AG10803 (cell line): ENCODE measurements at regions not wholly inside any gene's neighbourhood (a gene's known extent, or its start where the extent isn't known, plus 50 kb on each side); places are given as distances from the start of the nearest gene placed in this dataset.
"Not testable (repeated sequence)": the region's sequence is repeated elsewhere in the genome, so short reads cannot be mapped to it uniquely, and the experiment has no call there.

Experiments
- DNase-seq: peaks from one replicate; pipeline ENCODE4 v3.0.0; 2010; ENCODE audit warnings: low read depth
- H3K4me3 ChIP-seq: 2 replicates; pipeline ENCODE4 v1.5.1; 2011; ENCODE audit warnings: mild to moderate bottlenecking, low read length, control low read depth
- CTCF ChIP-seq: conservative IDR thresholded peaks from 2 replicates; pipeline ENCODE4 v1.5.1; 2011; ENCODE audit warnings: mild to moderate bottlenecking, low read length, control low read depth, inconsistent platforms

GRCh38 chr1:96144636-96145035 lies 576.9 kb upstream of the PTBP2 start:
- no peak for TF ChIP-seq CTCF
- H3K4me3 ChIP-seq, result no peak overlapping the region

DNA sequence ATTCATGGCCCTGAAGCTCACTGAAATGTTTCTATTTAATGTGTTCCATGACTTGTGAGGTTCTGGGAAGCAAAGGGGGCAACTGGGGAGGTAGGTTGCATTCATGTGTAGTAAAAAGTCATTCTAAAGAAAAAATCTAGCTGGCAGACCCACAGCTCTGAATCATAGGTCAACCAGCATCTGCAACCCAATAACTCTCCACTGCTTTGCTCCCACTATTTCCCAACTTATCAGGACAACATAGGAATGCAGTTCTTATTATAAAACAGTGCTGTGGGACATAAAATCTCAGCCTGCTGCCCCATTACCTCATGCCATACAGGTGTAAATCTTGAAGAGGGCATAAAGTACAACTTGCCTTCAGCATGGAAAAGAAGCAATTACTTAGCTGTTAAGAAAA lies 576.1 kb upstream of the PTBP2 start:
- H3K4me3 ChIP-seq, result no peak overlapping the region
- no peak for TF ChIP-seq CTCF
- no peak for DNase-seq

More at GRCh38 chr1:96144636-96145035, 576.9 kb upstream of the PTBP2 start:
- no peak for DNase-seq

DNA sequence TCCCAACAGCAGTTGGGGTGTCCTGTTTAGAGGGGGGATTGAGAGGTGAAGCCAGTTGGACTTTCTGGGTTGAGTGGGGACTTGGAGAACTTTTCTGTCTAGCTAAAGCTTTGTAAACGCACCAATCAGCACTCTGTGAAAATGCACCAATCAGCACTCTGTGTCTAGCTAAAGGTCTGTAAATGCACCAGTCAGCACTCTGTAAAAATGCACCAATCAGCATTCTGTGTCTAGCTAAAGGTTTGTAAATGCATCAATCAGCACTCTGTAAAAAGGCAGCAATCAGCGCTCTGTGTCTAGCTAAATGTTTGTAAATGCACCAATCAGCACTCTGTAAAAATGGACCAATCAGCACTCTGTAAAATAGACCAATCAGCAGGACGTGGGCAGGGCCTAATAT lies 568.6 kb upstream of the PTBP2 start:
- not testable (repeated sequence) for DNase-seq

DNA sequence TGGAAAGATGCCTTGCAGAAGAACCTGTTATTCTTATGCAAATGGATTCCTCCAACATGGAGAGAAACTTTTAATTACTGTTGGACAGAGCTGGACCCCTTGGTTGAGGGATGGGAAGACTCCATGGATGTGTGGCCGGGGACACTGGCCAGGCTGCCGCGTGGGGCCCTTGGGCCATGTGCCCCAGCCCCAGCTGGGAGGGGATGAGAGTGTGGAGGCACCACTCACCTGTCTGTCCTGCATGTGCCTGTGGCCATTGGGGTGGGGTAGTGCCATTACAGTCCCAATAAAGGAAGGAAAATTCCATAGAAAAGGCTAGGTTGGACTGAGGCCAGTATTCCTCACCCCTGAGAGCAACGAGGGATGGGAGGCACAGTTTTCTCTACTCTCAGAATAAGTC lies 564.5 kb upstream of the PTBP2 start:
- DNase-seq, result no peak
- no peak overlapping the region for H3K4me3 ChIP-seq
- TF ChIP-seq CTCF, result no peak

More for the DNA sequence above, 568.6 kb upstream of the PTBP2 start:
- H3K4me3 ChIP-seq, result not testable (repeated sequence)

GRCh38 chr1:96159379-96159778 lies 562.2 kb upstream of the PTBP2 start:
- TF ChIP-seq CTCF, result no peak

GRCh38 chr1:96164053-96164452 lies 557.5 kb upstream of the PTBP2 start:
- no peak for DNase-seq
- no peak for TF ChIP-seq CTCF
- no peak overlapping the region for H3K4me3 ChIP-seq

More at GRCh38 chr1:96159379-96159778, 562.2 kb upstream of the PTBP2 start:
- no peak overlapping the region for H3K4me3 ChIP-seq
- DNase-seq, result no peak

DNA sequence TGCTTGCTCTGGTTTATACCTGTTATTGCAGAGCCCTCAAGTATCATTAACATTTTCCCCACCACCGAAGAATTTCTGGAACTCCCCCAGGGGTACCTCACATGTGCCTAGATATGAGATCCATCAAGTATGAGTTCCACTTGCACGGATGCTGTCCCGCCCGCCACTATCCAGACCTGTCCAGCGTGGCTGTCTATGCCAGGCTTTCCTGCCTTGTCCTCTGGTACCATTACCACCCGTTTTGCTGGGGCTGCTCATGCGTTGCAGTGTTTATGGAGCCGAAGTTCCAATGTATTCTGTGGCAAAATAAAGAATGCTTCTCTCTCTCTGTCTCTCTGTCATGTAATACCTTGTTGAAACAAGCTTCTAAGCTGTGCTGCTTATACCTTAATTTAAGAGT lies 543.5 kb upstream of the PTBP2 start:
- no peak for TF ChIP-seq CTCF
- no peak for DNase-seq

DNA sequence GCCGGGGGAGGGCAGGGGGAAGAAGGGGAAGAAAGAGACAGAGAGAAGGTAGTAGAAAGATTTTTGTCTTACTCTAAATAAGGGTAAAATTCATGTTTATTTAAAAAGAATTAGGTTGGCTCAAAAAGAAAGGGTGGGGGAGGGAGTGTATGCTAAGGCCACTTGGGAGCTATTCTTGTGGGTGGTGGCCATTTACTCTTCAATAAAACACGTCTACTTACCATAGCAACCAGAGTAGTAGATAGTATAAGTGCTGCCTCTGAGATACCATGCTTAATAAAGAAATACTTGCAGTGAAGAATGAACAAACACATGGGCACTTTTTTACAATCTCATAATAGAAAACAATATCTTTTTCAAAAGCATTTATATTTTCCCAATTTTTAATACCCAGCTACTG lies 538.1 kb upstream of the PTBP2 start:
- no peak overlapping the region for H3K4me3 ChIP-seq
- DNase-seq, result no peak
- no peak for TF ChIP-seq CTCF

More for the DNA sequence above, 543.5 kb upstream of the PTBP2 start:
- H3K4me3 ChIP-seq, result no peak overlapping the region
